ENCODE measurements at regions not wholly inside any gene's neighbourhood (a gene's known extent, or its start where the extent isn't known, plus 50 kb on each side); places are given as distances from the start of the nearest gene placed in this dataset.
"Not testable (repeated sequence)": the region's sequence is repeated elsewhere in the genome, so short reads cannot be mapped to it uniquely, and the experiment has no call there.

DNA sequence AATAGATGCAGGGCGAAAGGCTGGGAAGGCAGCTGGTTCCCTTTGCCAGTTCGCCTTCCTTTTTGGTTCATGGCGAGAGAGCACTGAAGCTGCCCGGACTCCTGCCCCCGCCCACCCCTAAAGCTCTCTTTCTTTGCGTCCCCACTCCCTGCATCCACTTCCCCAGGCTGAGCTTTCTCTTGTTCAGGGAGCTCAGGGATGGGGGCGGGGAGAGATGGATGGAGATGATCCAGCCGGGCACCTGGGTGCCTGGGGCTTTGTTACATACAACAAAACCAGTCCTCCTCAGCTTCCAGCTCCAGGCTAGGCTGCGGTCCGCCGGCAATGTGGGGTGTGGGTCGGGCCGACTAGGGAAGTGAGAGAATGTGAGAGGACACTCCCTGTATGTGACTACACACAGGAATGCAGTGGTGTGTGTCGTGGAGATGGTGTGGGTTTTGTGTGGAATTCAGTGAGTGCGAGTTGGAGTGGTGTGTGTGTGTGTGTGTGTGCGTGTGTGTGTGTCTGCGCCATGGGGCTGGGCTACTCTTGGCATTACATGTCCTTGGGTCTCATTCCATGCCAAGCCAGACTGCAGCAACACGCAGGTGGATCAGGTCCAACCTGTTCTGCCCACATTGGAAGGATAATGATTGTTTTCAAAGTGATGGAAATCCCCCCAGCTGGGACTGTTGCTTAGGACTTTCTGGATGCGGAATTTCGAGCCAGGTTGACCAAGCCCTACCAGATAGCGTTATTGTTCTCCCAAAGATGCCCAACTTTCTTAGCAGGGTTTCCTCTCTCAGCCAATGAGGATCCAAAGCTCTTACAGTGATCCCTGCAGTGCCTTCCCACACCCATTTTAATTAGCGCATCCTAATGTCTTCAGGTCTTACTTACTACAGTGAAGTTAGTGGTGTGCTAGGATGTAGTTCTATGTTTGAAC, 149.4 kb upstream of the CHRDL1 start:
- Histone ChIP-seq H3K36me3 (replicated peaks; ENCODE audit: control insufficient read depth, insufficient read depth, low read length) (no peaks in the 10 kb centered on the region), H3K27me3 (ENCODE audit: control insufficient read depth, insufficient read depth, low read length) (peaks cover 39% of the 10 kb centered on the region), H3K4me3 (ENCODE audit: insufficient read depth, low read depth, low read length) (peak overlapping the region; percentile 50)
- DNase-seq, result peak; percentile 70

DNA sequence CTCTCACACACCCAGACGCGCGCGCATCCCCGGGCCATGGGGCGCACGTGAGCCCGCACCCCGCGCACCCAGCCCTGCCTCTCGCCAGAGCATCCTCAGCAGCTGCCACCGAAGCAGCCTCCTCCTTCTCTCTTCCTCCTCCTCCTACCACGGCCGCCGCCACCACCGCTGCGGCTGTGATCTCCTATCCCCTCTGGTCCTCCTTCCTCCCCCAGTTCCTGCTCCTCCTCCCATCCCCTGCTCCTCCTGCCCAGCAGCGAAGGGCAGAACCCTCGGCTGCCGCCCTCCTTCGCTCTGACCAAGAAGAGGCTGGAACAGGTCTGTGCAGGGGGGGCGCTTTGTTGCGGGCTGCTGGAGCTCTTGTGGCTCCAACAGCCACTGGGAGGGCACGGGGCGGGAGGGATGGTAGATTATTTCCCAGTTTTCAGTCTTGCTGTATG, 148.7 kb upstream of the CHRDL1 start:
- Histone ChIP-seq H3K36me3 (replicated peaks; ENCODE audit: control insufficient read depth, insufficient read depth, low read length) (no peaks in the 10 kb centered on the region), H3K4me3 (ENCODE audit: insufficient read depth, low read depth, low read length) (peak overlapping the region; percentile 50), H3K27me3 (ENCODE audit: control insufficient read depth, insufficient read depth, low read length) (peaks cover 39% of the 10 kb centered on the region)
- DNase-seq, result peak; percentile 76

DNA sequence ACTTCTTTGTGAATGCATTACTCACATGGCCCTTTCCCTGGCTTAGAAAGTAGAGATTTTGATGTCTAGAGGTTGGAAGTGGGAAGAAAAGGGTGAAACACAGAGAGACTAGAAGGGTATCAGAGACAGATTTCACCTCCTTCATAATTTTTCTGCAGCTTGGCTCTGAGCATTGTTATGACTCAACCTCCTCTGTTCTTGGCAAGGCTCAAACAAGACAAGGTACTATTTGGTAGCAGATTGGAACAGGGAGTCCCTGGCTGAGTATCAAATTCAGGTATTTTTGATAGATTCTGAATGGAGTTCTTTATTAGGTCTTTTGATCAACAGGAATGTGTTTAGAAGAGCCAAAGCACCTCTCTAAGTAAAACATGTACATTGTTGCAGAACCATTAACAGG, 146.3 kb upstream of the CHRDL1 start:
- H3K4me3 ChIP-seq (ENCODE audit: insufficient read depth, low read depth, low read length), result no peak overlapping the region

DNA sequence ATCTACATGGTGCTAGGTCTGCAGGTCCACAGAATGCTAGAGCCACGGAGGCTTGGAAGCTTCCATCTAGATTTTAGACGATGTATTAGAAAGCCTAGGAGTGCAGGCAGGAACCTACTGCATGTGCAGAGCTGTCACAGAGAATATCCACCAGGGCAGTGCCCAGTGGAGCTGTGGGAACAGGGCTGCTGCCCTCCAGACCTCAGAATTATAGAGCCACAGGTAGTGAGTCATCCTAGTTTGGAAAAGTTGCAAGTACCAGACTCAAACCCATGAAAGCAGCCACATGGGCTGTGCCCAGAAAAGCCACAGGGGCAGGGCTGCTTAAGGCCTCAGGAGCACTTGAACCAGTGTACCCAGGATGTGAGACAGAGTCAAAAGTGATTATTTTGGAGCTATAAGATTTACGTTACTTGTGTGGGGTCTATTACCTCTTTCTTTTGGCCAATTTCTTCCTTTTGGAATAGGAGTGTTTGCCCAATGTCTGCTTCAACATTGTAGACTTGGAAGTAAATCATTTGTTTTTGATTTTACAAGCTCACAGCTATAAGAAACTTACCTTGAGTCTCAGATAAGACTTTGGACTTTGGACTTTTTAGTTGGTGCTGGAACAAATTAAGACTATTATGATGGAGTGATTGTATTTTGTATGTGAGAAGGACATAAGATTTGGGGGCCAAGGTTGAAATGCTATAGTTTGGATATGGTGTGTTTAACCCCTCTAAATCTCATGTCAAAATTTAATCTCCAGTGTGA, 143.5 kb upstream of the CHRDL1 start:
- H3K4me3 ChIP-seq (ENCODE audit: insufficient read depth, low read depth, low read length), result no peak overlapping the region
- H3K27me3 ChIP-seq (ENCODE audit: control insufficient read depth, insufficient read depth, low read length), result peaks cover 16% of the 10 kb centered on the region
- no peaks in the 10 kb centered on the region for H3K36me3 ChIP-seq (replicated peaks; ENCODE audit: control insufficient read depth, insufficient read depth, low read length)
- DNase-seq, result no peak

More for the DNA sequence above, 146.3 kb upstream of the CHRDL1 start:
- no peaks in the 10 kb centered on the region for H3K36me3 ChIP-seq (replicated peaks; ENCODE audit: control insufficient read depth, insufficient read depth, low read length)
- H3K27me3 ChIP-seq (ENCODE audit: control insufficient read depth, insufficient read depth, low read length), result peaks cover 36% of the 10 kb centered on the region
- no peak for DNase-seq

DNA sequence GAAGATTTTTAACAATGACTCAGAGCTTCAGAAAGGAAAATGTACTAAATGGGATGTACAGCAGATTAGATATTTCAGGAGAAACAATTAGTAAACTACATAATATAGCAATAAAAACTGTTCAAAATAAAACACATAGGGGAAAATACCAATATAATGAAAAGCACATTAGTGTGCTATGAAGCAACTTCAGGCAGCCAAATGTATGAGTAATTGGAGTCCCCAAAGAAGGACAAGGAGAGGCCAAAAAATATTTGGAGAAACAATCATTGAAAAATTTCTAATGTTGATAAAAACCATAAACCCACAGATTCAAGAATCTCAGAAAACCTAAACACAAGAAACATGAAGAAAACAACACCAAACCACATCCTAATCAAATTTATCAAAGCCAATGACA, 129.3 kb upstream of the CHRDL1 start:
- no peak overlapping the region for H3K4me3 ChIP-seq (ENCODE audit: insufficient read depth, low read depth, low read length)
- H3K36me3 ChIP-seq (replicated peaks; ENCODE audit: control insufficient read depth, insufficient read depth, low read length), result no peaks in the 10 kb centered on the region
- no peaks in the 10 kb centered on the region for H3K27me3 ChIP-seq (ENCODE audit: control insufficient read depth, insufficient read depth, low read length)
- DNase-seq, result no peak

DNA sequence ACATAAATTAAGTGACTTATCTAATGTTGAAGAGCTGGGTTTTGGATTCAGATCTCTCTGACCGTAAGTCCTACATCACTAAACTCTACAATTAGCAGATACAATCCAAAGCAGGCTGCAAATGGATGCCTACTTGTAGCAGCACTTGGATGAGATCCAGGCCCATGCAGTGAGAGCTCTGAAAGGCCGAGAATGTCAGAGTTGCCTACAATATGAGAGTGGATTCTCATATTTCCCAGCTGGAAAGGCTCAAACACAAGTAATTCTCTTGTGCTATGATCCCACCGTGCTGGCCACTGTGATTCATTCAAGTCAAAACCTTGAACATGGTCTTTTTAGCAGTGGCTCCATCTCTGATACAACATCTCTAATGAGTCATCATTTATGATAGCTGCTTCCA, 125.4 kb upstream of the CHRDL1 start:
- no peak for DNase-seq
- Histone ChIP-seq H3K27me3 (ENCODE audit: control insufficient read depth, insufficient read depth, low read length) (no peaks in the 10 kb centered on the region), H3K36me3 (replicated peaks; ENCODE audit: control insufficient read depth, insufficient read depth, low read length) (no peaks in the 10 kb centered on the region), H3K4me3 (ENCODE audit: insufficient read depth, low read depth, low read length) (no peak overlapping the region)

DNA sequence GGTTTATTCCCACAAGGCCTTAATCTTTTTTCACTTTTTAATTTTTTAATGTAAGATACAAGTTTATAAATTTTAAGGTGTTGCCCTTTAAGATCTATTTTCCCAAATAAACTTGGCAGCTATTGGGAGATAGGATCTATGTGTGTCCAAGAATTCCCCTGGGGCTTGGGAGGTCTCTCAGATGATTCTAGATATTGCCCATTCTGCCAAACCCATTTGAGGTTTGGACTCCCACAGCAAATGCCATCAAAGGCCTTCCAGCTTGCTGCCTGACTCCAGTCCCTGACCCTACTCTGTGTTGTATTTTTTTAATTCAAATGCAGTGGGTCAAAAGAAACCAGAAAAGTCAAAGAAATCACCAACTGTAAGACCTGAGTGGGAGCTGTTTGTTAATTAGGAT, 120.0 kb upstream of the CHRDL1 start:
- no peak for DNase-seq
- Histone ChIP-seq H3K27me3 (ENCODE audit: control insufficient read depth, insufficient read depth, low read length) (no peaks in the 10 kb centered on the region), H3K4me3 (ENCODE audit: insufficient read depth, low read depth, low read length) (no peak overlapping the region), H3K36me3 (replicated peaks; ENCODE audit: control insufficient read depth, insufficient read depth, low read length) (no peaks in the 10 kb centered on the region)

DNA sequence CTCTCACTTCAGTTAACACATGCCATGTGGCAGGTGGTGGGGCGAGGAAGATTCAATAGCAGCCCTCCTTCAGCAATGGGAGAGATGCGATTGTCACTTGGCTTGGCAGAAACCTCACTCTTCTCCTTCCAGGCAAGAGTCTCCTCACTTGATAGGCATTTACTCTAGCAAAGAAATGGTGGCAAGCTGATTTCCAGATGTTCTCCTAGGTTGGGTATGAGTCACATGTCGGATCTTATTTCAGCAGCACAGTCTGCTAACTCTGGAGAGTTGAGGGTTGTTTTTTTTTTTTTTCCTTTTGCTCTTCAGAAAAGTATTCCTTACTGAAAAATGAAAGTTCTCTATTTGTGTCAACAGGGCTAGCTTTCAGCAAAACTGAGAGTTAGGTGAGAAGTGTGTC, 119.5 kb upstream of the CHRDL1 start:
- H3K27me3 ChIP-seq (ENCODE audit: control insufficient read depth, insufficient read depth, low read length), result no peaks in the 10 kb centered on the region
- H3K4me3 ChIP-seq (ENCODE audit: insufficient read depth, low read depth, low read length), result no peak overlapping the region
- no peak for DNase-seq
- H3K36me3 ChIP-seq (replicated peaks; ENCODE audit: control insufficient read depth, insufficient read depth, low read length), result no peaks in the 10 kb centered on the region

DNA sequence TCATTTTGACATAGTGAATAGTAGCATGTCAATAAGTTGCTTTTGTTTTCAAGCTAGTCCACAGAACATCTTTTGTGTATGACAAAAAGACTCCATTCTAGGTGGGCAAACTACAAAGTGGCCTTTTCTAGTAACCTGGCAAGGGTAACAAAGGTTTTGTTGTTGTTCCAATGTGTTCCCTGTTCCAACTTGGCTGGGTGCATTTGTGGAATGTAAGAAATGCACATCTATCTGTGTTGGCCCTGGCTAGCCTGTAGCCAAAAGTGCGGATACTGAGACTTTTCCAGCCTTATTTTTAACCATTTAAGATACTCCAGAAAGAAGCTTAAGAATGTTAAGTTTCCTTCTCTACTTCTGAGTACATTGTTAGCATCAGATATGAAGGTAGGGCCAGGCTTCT, 118.7 kb upstream of the CHRDL1 start:
- DNase-seq, result no peak
- Histone ChIP-seq H3K36me3 (replicated peaks; ENCODE audit: control insufficient read depth, insufficient read depth, low read length) (no peaks in the 10 kb centered on the region), H3K27me3 (ENCODE audit: control insufficient read depth, insufficient read depth, low read length) (no peaks in the 10 kb centered on the region), H3K4me3 (ENCODE audit: insufficient read depth, low read depth, low read length) (no peak overlapping the region)

DNA sequence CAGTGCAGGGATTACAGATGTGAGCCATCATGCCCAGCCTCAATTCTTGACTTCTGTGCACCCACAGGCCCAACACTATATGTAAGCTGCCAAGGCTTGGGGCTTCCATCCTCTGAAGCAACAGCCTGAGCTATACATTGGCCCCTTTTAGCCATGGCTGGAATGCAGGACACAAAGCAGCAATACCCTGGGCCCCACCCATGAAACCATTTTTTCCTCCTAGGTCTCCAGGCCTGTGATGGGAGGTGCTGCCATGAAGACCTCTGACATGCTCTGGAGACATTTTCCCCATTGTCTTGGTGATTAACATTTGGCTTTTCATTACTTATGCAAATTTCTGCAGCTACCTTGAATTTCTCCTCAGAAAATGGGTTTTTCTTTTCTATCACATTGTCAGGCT, 109.1 kb upstream of the CHRDL1 start:
- not testable (repeated sequence) for H3K27me3 ChIP-seq (ENCODE audit: control insufficient read depth, insufficient read depth, low read length); H3K4me3 ChIP-seq (ENCODE audit: insufficient read depth, low read depth, low read length); DNase-seq; H3K36me3 ChIP-seq (replicated peaks; ENCODE audit: control insufficient read depth, insufficient read depth, low read length)

DNA sequence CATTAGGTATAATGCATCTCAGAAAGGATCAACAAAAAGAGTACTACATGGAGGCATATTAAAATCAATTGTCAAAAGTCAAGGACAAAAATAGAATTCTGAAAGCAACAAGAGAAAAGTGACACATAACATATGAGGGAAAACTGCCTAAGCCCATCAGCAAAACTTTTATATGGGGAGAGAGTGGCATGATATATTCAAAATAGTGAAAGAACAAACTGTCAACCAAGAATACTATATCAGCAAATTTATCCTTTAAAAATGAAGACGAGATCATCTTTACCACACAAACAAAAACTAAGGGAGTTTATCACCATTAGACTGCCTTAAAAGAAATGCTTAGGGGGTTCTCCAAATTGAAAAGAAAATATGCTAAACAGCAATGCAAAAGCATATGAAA, 86.4 kb upstream of the CHRDL1 start:
- Histone ChIP-seq H3K4me3 (ENCODE audit: insufficient read depth, low read depth, low read length) (no peak overlapping the region), H3K27me3 (ENCODE audit: control insufficient read depth, insufficient read depth, low read length) (no peaks in the 10 kb centered on the region), H3K36me3 (replicated peaks; ENCODE audit: control insufficient read depth, insufficient read depth, low read length) (no peaks in the 10 kb centered on the region)
- no peak for DNase-seq

DNA sequence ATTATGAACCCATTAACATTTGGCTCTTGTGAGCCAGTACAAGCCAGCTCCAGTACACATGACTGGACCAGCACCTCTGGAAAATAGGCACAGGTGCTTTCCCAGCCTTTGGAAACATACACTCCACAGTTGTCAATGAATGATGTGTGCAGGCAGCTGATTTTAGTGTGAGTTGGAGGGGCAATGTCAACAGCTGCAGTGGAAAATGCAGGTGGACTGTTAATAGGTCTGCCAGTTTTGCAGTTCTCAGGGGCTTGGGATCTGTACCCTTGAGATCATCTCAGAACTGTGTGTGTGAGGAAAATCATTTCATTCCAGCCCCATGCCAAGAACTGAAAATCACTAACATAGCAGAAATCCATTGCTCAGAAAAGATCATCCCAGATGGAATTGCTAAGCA, 81.7 kb upstream of the CHRDL1 start:
- Histone ChIP-seq H3K27me3 (ENCODE audit: control insufficient read depth, insufficient read depth, low read length) (no peaks in the 10 kb centered on the region), H3K36me3 (replicated peaks; ENCODE audit: control insufficient read depth, insufficient read depth, low read length) (no peaks in the 10 kb centered on the region), H3K4me3 (ENCODE audit: insufficient read depth, low read depth, low read length) (no peak overlapping the region)
- DNase-seq, result no peak

DNA sequence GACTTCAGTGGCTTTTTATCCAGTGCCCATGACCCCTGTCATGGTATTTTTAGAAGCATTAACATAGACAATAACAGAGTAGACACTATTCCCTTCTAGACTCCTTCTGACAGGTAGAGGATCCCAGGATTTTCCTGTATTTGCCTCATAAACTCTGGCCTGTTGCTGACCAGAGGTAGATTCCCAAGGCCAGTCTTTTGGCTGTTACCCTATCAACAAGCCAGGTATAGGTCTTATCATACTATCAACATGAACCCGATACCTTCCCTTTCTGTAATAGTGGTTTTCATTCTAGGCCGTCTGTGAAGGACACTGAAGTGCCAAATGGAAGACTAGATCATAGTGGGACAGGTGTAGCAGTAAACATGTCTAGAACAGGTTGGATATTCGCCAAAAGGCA, 76.2 kb upstream of the CHRDL1 start:
- Histone ChIP-seq H3K27me3 (ENCODE audit: control insufficient read depth, insufficient read depth, low read length) (no peaks in the 10 kb centered on the region), H3K36me3 (replicated peaks; ENCODE audit: control insufficient read depth, insufficient read depth, low read length) (no peaks in the 10 kb centered on the region), H3K4me3 (ENCODE audit: insufficient read depth, low read depth, low read length) (no peak overlapping the region)
- DNase-seq, result no peak

DNA sequence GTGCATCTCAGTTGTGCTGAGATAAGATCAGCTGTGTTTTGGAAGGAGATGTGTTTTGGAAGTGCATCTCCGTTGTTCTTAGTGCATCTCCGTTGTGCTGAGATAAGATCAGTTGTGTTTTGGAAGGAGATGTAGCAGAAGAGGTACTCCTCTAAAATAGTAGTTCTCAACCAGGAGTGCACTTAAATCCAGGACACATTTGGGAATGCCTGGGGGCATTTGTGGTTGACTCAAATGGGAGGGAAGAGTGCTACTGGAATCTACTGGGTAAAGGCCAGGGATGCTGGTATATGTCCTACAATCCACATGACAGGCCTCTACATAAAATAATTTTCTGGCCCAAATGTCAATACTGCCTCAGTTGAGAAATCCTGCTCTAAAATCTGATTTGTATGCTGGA, 70.8 kb upstream of the CHRDL1 start:
- no peaks in the 10 kb centered on the region for H3K36me3 ChIP-seq (replicated peaks; ENCODE audit: control insufficient read depth, insufficient read depth, low read length)
- H3K4me3 ChIP-seq (ENCODE audit: insufficient read depth, low read depth, low read length), result no peak overlapping the region
- DNase-seq, result no peak
- H3K27me3 ChIP-seq (ENCODE audit: control insufficient read depth, insufficient read depth, low read length), result no peaks in the 10 kb centered on the region

DNA sequence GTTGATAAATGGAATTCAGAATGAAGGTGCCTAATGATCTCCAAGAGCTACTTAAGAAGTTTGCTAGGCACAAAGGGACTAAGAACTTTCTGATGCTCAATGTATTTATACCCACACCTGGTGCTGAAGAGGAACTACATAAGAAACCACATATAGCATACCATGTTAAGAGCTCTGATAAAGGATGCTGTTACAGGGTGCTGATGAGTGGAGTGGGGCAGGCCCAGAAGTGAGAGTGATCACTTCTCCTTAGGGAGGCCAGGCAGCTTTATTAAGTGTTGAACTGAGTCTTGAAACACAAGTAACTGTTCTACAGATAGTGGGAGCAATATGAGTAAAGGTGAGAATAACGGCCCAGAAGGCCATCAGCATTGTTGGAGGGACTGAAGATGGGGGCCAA, 68.3 kb upstream of the CHRDL1 start:
- Histone ChIP-seq H3K27me3 (ENCODE audit: control insufficient read depth, insufficient read depth, low read length) (no peaks in the 10 kb centered on the region), H3K36me3 (replicated peaks; ENCODE audit: control insufficient read depth, insufficient read depth, low read length) (no peaks in the 10 kb centered on the region), H3K4me3 (ENCODE audit: insufficient read depth, low read depth, low read length) (no peak overlapping the region)
- DNase-seq, result no peak

Data from H7 (cell line).